Endothelial cell of umbilical vein (primary cell): ENCODE measurements at regions not wholly inside any gene's neighbourhood (a gene's known extent, or its start where the extent isn't known, plus 50 kb on each side); places are given as distances from the start of the nearest gene placed in this dataset.

Source experiments
- BruUV-seq: library from RNA; stranded (reverse); fragments of 400-500 nt; replicated peaks from 2 replicates; lab custom pipeline; 2021; lab: Mats Ljungman, UMichigan
- CTCF ChIA-PET: fragments of 300-600, 350-600 bp; sonication (Branson Sonifier 250); formaldehyde crosslinking; loops from one replicate; lab custom pipeline; 2021; ENCODE audit warnings: antibody characterized with exemption, inconsistent platforms; lab: Charles Lee
- POLR2A ChIA-PET: fragments of 300-600, 350-600 bp; sonication (Branson Sonifier 250); formaldehyde crosslinking; loops from one replicate; lab custom pipeline; 2021; ENCODE audit warnings: antibody characterized with exemption, inconsistent platforms; lab: Charles Lee
- DNase-seq: peaks from one replicate; pipeline ENCODE4 v3.0.0-alpha.2; 2011; ENCODE audit warnings: low read depth, low spot score
- FAIRE-seq: peaks from 2 replicates; lab custom pipeline; 2011; peaks lifted over from hg19 to GRCh38; lab: Jason Lieb, UNC
- H2AFZ ChIP-seq: 2 replicates; pipeline ENCODE4 v1.6.0; 2012; ENCODE audit warnings: low read depth, low read length, control low read depth, inconsistent platforms
- H3K27ac ChIP-seq: 2 replicates; pipeline ENCODE4 v1.5.1; 2011; ENCODE audit warnings: low read depth, mild to moderate bottlenecking, control low read depth, low read length, moderate library complexity; ENCODE audit not compliant: insufficient read depth
- H3K27me3 ChIP-seq, 2 experiments: 2 replicates each; pipeline versions ENCODE4 v1.6.0 to v1.6.1; 2011; ENCODE audit warnings: low read length in 2 of 2, mixed read lengths in 1 of 2; ENCODE audit not compliant: control insufficient read depth in 2 of 2, insufficient read depth in 2 of 2
- H3K36me3 ChIP-seq, 2 experiments: 2 replicates in 1 of 2; 3 replicates in 1 of 2; pipeline ENCODE4 v1.5.1; 2011; ENCODE audit warnings: low read length in 2 of 2, mild to moderate bottlenecking in 1 of 2, moderate library complexity in 1 of 2; ENCODE audit not compliant: control insufficient read depth in 2 of 2, insufficient read depth in 2 of 2; ENCODE audit errors: extremely low read depth in 1 of 2
- H3K4me1 ChIP-seq: 3 replicates; pipeline ENCODE4 v1.5.1; 2011; ENCODE audit warnings: mild to moderate bottlenecking, low read length; ENCODE audit not compliant: control insufficient read depth, insufficient read depth; ENCODE audit errors: extremely low read depth
- H3K4me2 ChIP-seq: 2 replicates; pipeline ENCODE4 v1.6.1; 2011; ENCODE audit warnings: low read length, control low read depth, mixed read lengths; ENCODE audit not compliant: insufficient read depth
- H3K4me3 ChIP-seq, 3 experiments: fragments of 200-600 bp in 1 of 3; sonication (generic), shearing (Covaris generic) in 1 of 3; replicated peaks in 1 of 3; 2 replicates each; pipeline ENCODE4 v1.5.1; 2011 to 2016; ENCODE audit warnings: control low read depth in 3 of 3, low read length in 3 of 3, mild to moderate bottlenecking in 2 of 3, inconsistent platforms in 1 of 3, low read depth in 1 of 3, moderate library complexity in 1 of 3; ENCODE audit not compliant: insufficient read depth in 1 of 3
- H3K79me2 ChIP-seq: 2 replicates; pipeline ENCODE4 v1.6.0; 2012; ENCODE audit warnings: low read length, inconsistent platforms; ENCODE audit not compliant: control insufficient read depth, insufficient read depth
- H3K9ac ChIP-seq: replicated peaks from 2 replicates; pipeline ENCODE3; 2011; ENCODE audit warnings: low read length, control low read depth; ENCODE audit not compliant: insufficient read depth; ENCODE audit errors: extremely low read depth
- H3K9me1 ChIP-seq: replicated peaks from 3 replicates; pipeline ENCODE4 v1.6.0; 2011; ENCODE audit warnings: mild to moderate bottlenecking, low read length; ENCODE audit not compliant: control insufficient read depth, insufficient read depth; ENCODE audit errors: extremely low read depth
- H3K9me3 ChIP-seq: replicated peaks from 2 replicates; pipeline ENCODE4 v1.5.1; 2012; ENCODE audit warnings: low read length, inconsistent platforms; ENCODE audit not compliant: control insufficient read depth, insufficient read depth
- H4K20me1 ChIP-seq: replicated peaks from 2 replicates; pipeline ENCODE3; 2011; ENCODE audit warnings: mild to moderate bottlenecking, low read length; ENCODE audit not compliant: control insufficient read depth, insufficient read depth; ENCODE audit errors: extremely low read depth
- CTCF ChIP-seq, 2 donors: IDR thresholded peaks; 1 replicate in 1 of 2; 2 replicates in 1 of 2; pipeline ENCODE4 v1.5.1; 2011; ENCODE audit warnings: low read length in 2 of 2, mild to moderate bottlenecking in 2 of 2, moderate library complexity in 2 of 2, control low read depth in 1 of 2, inconsistent platforms in 1 of 2, low read depth in 1 of 2; ENCODE audit not compliant: insufficient read depth in 1 of 2; ENCODE audit errors: extremely low read depth in 1 of 2
- EZH2 ChIP-seq: IDR thresholded peaks from 2 replicates; pipeline ENCODE4 v1.6.1; 2012; ENCODE audit warnings: borderline replicate concordance, low read depth, mild to moderate bottlenecking, moderate library complexity, low read length, inconsistent platforms; ENCODE audit not compliant: severe bottlenecking
- FOS ChIP-seq: IDR thresholded peaks from 2 replicates; pipeline ENCODE4 v1.6.1; 2011; ENCODE audit warnings: mild to moderate bottlenecking, low read length, moderate library complexity, borderline replicate concordance; ENCODE audit not compliant: insufficient read depth
- GATA2 ChIP-seq: IDR thresholded peaks from 2 replicates; pipeline ENCODE4 v1.7.0; 2011; ENCODE audit warnings: low read depth, mild to moderate bottlenecking, moderate library complexity, mixed read lengths, low read length; ENCODE audit not compliant: insufficient read length, insufficient read depth
- JUN ChIP-seq: IDR thresholded peaks from 2 replicates; pipeline ENCODE4 v1.6.1; 2011; ENCODE audit warnings: borderline replicate concordance, low read depth; ENCODE audit not compliant: insufficient read length, insufficient read depth
- MAX ChIP-seq: IDR thresholded peaks from 2 replicates; pipeline ENCODE4 v1.6.1; 2011; ENCODE audit not compliant: insufficient read depth, insufficient read length
- MYC ChIP-seq: IDR thresholded peaks from one replicate; pipeline ENCODE4 v1.6.1; 2011; ENCODE audit warnings: mild to moderate bottlenecking, low read depth, low read length
- POLR2A ChIP-seq: IDR thresholded peaks from 2 replicates; pipeline ENCODE4 v1.6.1; 2012; ENCODE audit warnings: low read depth, mild to moderate bottlenecking, control low read depth, low read length
- POLR2AphosphoS5 ChIP-seq: IDR thresholded peaks from 2 replicates; pipeline ENCODE4 v1.6.1; 2012; ENCODE audit warnings: low read depth, mild to moderate bottlenecking, control low read depth, low read length, moderate library complexity; ENCODE audit not compliant: insufficient read depth
- dilution Hi-C: fragments of 300-500 bp; cut with MboI; formaldehyde crosslinking; loops from one replicate; pipeline ENCODE4 v1.15.0; 2019; ENCODE audit warnings: low sequenced_read_pairs; ENCODE audit not compliant: extremely low pct_ligation_motif_present
- intact Hi-C: fragments of 100-400 bp; cut with micrococcal nuclease; formaldehyde crosslinking; loops from one replicate; pipeline ENCODE4 v1.10.0; 2022

GRCh38 chr1:233523047-233523446, 90.9 kb upstream of the KCNK1 start:
- intact Hi-C loops: no loop called here
- Histone ChIP-seq H3K4me3 (no peak overlapping the region), H3K27me3 (no peaks in the 10 kb centered on the region), H3K9me1 (no peaks in the 10 kb centered on the region), H3K27ac (no peak overlapping the region), H3K4me2 (no peak overlapping the region), H3K36me3 (no peaks in the 10 kb centered on the region), H2AFZ (no peak overlapping the region), H4K20me1 (no peaks in the 10 kb centered on the region), H3K4me1 (no peaks in the 10 kb centered on the region), H3K9me3 (no peaks in the 10 kb centered on the region), H3K79me2 (no peaks in the 10 kb centered on the region), H3K9ac (no peak overlapping the region)
- DNase-seq: no peak
- ChIA-PET CTCF (no interaction called here), POLR2A (no interaction called here)
- no peak for FAIRE-seq
- TF ChIP-seq MYC (no peak), MAX (no peak)
- dilution Hi-C loops: no loop called here
- no TSS peak for BruUV-seq

- no peak overlapping the region for H3K4me3 ChIP-seq
- dilution Hi-C loops: no loop called here
- TF ChIP-seq MAX (no peak), POLR2A (no peak), POLR2AphosphoS5 (no peak), GATA2 (no peak), CTCF (IDR thresholded peaks at IDR 0.05; ENCODE audit: extremely low read depth in 1 of 2, insufficient read depth in 1 of 2, low read depth in 1 of 2, low read length in 2 of 2) (no peak), MYC (no peak), EZH2 (no peak), FOS (no peak), JUN (no peak)
- H3K27ac ChIP-seq: no peak overlapping the region
- H3K9me1 ChIP-seq: no peaks in the 10 kb centered on the region
- no peaks in the 10 kb centered on the region for H3K36me3 ChIP-seq
- ChIA-PET CTCF (no interaction called here), POLR2A (no interaction called here)
- no peaks in the 10 kb centered on the region for H3K27me3 ChIP-seq
- no peaks in the 10 kb centered on the region for H3K4me1 ChIP-seq
- no peak for DNase-seq
- H3K4me2 ChIP-seq: no peak overlapping the region
- H3K79me2 ChIP-seq: no peaks in the 10 kb centered on the region
- H3K9me3 ChIP-seq: no peaks in the 10 kb centered on the region
- intact Hi-C loops: no loop called here
- BruUV-seq: no TSS peak
- no peak overlapping the region for H3K9ac ChIP-seq
- no peak for FAIRE-seq
- no peak overlapping the region for H2AFZ ChIP-seq
- H4K20me1 ChIP-seq: no peaks in the 10 kb centered on the region
These were observed 86.1 kb upstream of the KCNK1 start for GRCh38 chr1:233527818-233528217.
